B cell (primary cell): ENCODE measurements at regions not wholly inside any gene's neighbourhood (a gene's known extent, or its start where the extent isn't known, plus 50 kb on each side); places are given as distances from the start of the nearest gene placed in this dataset.

Source experiments
- ATAC-seq: fragments of 200-7000 bp; cut with Tn5 transposase; one replicate; pipeline ENCODE4 v1.10.0; 2021; ENCODE audit warnings: low read depth, mild to moderate bottlenecking, moderate number of reproducible peaks, moderate library complexity
- CTCF ChIA-PET: fragments of 350-600 bp; sonication (Branson Sonifier 250); formaldehyde crosslinking; loops from one replicate; lab custom pipeline; 2021; ENCODE audit warnings: antibody characterized with exemption, inconsistent platforms; lab: Charles Lee
- POLR2A ChIA-PET: fragments of 350-600 bp; sonication (Branson Sonifier 250); formaldehyde crosslinking; loops from one replicate; lab custom pipeline; 2021; ENCODE audit warnings: antibody characterized with exemption; lab: Charles Lee
- DNase-seq: peaks from one replicate; pipeline ENCODE4 v3.0.0; 2013
- H2AFZ ChIP-seq: 2 replicates; pipeline ENCODE4 v1.6.1; 2012; ENCODE audit warnings: mild to moderate bottlenecking, low read depth, low read length; ENCODE audit not compliant: insufficient read depth, poor library complexity, severe bottlenecking
- H3K27ac ChIP-seq, 2 donors: 1 replicate in 1 of 2; 2 replicates in 1 of 2; pipeline ENCODE4 v1.5.1; 2012 to 2013; ENCODE audit warnings: low read length in 2 of 2, mild to moderate bottlenecking in 2 of 2, moderate library complexity in 1 of 2
- H3K27me3 ChIP-seq, 4 experiments: fragments of 200-600 bp in 1 of 4; sonication (generic) in 1 of 4; replicated peaks in 1 of 4; 1 replicate in 2 of 4; 2 replicates in 2 of 4; pipeline versions ENCODE4 v1.6.1 to v1.7.0; 2013 to 2016; ENCODE audit warnings: low read length in 3 of 4, mild to moderate bottlenecking in 2 of 4, mixed read lengths in 1 of 4, moderate library complexity in 1 of 4; ENCODE audit not compliant: insufficient read depth in 4 of 4, control insufficient read depth in 3 of 4; ENCODE audit errors: control extremely low read depth in 1 of 4
- H3K36me3 ChIP-seq, 2 experiments: replicated peaks in 1 of 2; 1 replicate in 1 of 2; 2 replicates in 1 of 2; pipeline versions ENCODE4 v1.6.1 to v1.7.1; 2013; ENCODE audit warnings: low read length in 1 of 2; ENCODE audit not compliant: insufficient read depth in 2 of 2, control insufficient read depth in 1 of 2; ENCODE audit errors: control extremely low read depth in 1 of 2, extremely low read depth in 1 of 2
- H3K4me1 ChIP-seq, 2 donors: fragments of 200-600 bp in 1 of 2; sonication (generic) in 1 of 2; 1 replicate in 1 of 2; 2 replicates in 1 of 2; pipeline versions ENCODE4 v1.5.1 to v1.6.1; 2013 to 2017; ENCODE audit warnings: low read length in 2 of 2; ENCODE audit not compliant: control insufficient read depth in 2 of 2, insufficient read depth in 2 of 2
- H3K4me2 ChIP-seq: replicated peaks from 2 replicates; pipeline ENCODE3; 2012; ENCODE audit warnings: mild to moderate bottlenecking, low read depth, low read length; ENCODE audit not compliant: poor library complexity, severe bottlenecking
- H3K4me3 ChIP-seq, 5 experiments: fragments of 200-600 bp in 1 of 5; sonication (generic) in 1 of 5; 1 replicate in 3 of 5; 2 replicates in 2 of 5; pipeline versions ENCODE4 v1.5.1 to v1.7.0; 2011 to 2016; ENCODE audit warnings: low read length in 4 of 5, mild to moderate bottlenecking in 4 of 5, low read depth in 2 of 5, control low read depth in 1 of 5, moderate library complexity in 1 of 5; ENCODE audit not compliant: insufficient read depth in 1 of 5; ENCODE audit errors: control extremely low read depth in 1 of 5, extremely low read depth in 1 of 5
- H3K79me2 ChIP-seq: fragments of 200-600 bp; sonication (generic); one replicate; pipeline ENCODE4 v1.6.0; 2016; ENCODE audit warnings: low read length; ENCODE audit not compliant: control insufficient read depth, insufficient read depth
- H3K9ac ChIP-seq: fragments of 200-600 bp; sonication (generic); 2 replicates; pipeline ENCODE4 v1.6.1; 2017; ENCODE audit warnings: mild to moderate bottlenecking, low read length, moderate library complexity
- H3K9me3 ChIP-seq, 3 donors: one replicate each; pipeline versions ENCODE4 v1.6.1 to v1.7.1; 2013; ENCODE audit warnings: low read length in 2 of 3; ENCODE audit not compliant: control insufficient read depth in 2 of 3, insufficient read depth in 1 of 3; ENCODE audit errors: control extremely low read depth in 1 of 3
- H4K20me1 ChIP-seq: 2 replicates; pipeline ENCODE4 v1.6.0; 2012; ENCODE audit warnings: mild to moderate bottlenecking, low read length; ENCODE audit not compliant: insufficient read depth, control insufficient read depth, poor library complexity, severe bottlenecking
- H3K27ac Mint-ChIP-seq: one replicate; pipeline ENCODE4 v1.8.0; 2021; ENCODE audit warnings: mixed read lengths
- H3K27me3 Mint-ChIP-seq: one replicate; pipeline ENCODE4 v1.8.0; 2021; ENCODE audit warnings: mixed read lengths
- H3K4me1 Mint-ChIP-seq: one replicate; pipeline ENCODE4 v1.8.0; 2021; ENCODE audit warnings: mixed read lengths
- H3K4me3 Mint-ChIP-seq: one replicate; pipeline ENCODE4 v1.8.0; 2021; ENCODE audit warnings: mixed read lengths
- H3K9me3 Mint-ChIP-seq: one replicate; pipeline ENCODE4 v1.8.0; 2022; ENCODE audit warnings: mixed read lengths; ENCODE audit not compliant: insufficient read depth
- EZH2 ChIP-seq: IDR thresholded peaks from 2 replicates; pipeline ENCODE4 v1.6.1; 2012; ENCODE audit warnings: borderline replicate concordance, low read depth, mild to moderate bottlenecking, moderate library complexity, low read length; ENCODE audit not compliant: insufficient read depth, poor library complexity, severe bottlenecking
- WGBS: methylation state at CpG from one replicate; pipeline ENCODE4 v1.1.5; 2013; ENCODE audit warnings: missing lambda C conversion rate; ENCODE audit not compliant: insufficient coverage; 5-methylcytosine and 5-hydroxymethylcytosine counted together
- intact Hi-C: fragments of 100-400 bp; cut with micrococcal nuclease; formaldehyde crosslinking; loops from one replicate; pipeline ENCODE4 v1.10.0; 2022
- TF ChIP-seq, protein P1 (sequence below): fragments of 200-600 bp; IDR thresholded peaks from one replicate; pipeline ENCODE4 v1.8.0; 2022; ENCODE audit warnings: antibody characterized with exemption, mild to moderate bottlenecking

DNA sequence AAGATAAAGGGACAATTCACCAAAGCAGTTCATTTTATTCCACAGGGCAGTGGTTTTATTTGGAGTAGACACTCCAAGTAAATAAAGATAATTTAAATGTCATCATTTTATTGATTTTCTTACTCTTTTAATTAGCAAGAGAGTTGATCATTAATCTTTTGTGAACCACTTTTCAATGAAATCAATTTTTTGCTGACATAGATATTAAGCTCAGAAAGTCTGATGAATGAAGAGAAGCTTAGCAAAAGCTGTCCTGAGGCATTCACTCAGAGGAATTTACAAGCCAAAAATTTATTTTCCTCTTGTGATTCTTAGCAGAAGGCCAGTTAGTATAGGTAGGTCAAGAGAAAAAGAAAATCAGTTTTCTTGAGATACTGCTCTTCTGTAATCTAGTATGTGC is 618.0 kb downstream of the CCER1 start:
- H3K27me3 Mint-ChIP-seq, result peaks cover 5% of the 10 kb centered on the region
- ChIA-PET POLR2A (interaction anchor here (0.5 kb wide), 1 partner anchor 18 kb away, joined by 4 read pairs; no protein-coding TSS in a partner anchor), CTCF (no interaction called here)
- no peak overlapping the region for H3K27ac Mint-ChIP-seq
- ATAC-seq, result no peak
- no peaks in the 10 kb centered on the region for H3K9me3 Mint-ChIP-seq
- no peak overlapping the region for H3K4me3 Mint-ChIP-seq
- Histone ChIP-seq H3K9ac (no peak overlapping the region), H3K4me3 (no peak overlapping the region), H3K27ac (no peak overlapping the region), H3K36me3 (no peaks in the 10 kb centered on the region), H4K20me1 (no peaks in the 10 kb centered on the region), H3K79me2 (no peaks in the 10 kb centered on the region), H3K9me3 (peaks cover 0 to 2% (median 0%) of the 10 kb centered on the region in 3 donors), H3K4me1 (no peaks in the 10 kb centered on the region), H3K27me3 (no peaks in the 10 kb centered on the region), H3K4me2 (no peak overlapping the region), H2AFZ (no peak overlapping the region)
- intact Hi-C loops, result loop anchor here (10.0 kb wide), 1 partner anchor 792 kb away; no protein-coding TSS in a partner anchor
- H3K4me1 Mint-ChIP-seq, result no peaks in the 10 kb centered on the region
- TF ChIP-seq, protein P1, sequence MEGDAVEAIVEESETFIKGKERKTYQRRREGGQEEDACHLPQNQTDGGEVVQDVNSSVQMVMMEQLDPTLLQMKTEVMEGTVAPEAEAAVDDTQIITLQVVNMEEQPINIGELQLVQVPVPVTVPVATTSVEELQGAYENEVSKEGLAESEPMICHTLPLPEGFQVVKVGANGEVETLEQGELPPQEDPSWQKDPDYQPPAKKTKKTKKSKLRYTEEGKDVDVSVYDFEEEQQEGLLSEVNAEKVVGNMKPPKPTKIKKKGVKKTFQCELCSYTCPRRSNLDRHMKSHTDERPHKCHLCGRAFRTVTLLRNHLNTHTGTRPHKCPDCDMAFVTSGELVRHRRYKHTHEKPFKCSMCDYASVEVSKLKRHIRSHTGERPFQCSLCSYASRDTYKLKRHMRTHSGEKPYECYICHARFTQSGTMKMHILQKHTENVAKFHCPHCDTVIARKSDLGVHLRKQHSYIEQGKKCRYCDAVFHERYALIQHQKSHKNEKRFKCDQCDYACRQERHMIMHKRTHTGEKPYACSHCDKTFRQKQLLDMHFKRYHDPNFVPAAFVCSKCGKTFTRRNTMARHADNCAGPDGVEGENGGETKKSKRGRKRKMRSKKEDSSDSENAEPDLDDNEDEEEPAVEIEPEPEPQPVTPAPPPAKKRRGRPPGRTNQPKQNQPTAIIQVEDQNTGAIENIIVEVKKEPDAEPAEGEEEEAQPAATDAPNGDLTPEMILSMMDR, result no peak
- DNase-seq, result no peak

DNA sequence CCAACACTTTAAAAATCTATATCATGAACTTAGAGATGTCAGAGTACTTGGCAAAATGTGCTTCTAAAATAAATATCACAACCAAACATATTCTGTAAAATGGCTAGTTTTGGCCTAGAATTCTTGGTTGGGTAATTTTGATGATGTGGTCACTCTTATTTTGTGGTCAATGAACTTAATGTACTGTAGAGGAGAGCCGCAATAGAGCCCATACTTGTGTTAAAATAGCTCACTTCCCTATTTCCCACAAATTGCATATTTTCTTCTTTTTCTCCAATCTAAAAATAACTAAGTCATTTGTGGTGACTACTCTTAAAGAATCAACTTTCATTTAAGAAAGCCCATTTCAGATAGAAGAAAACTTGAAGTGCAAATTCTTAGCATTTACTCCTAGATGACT is 619.4 kb downstream of the CCER1 start:
- H3K4me2 ChIP-seq, result no peak overlapping the region
- H4K20me1 ChIP-seq, result no peaks in the 10 kb centered on the region
- H3K9ac ChIP-seq, result no peak overlapping the region
- TF ChIP-seq, protein P1, result no peak
- TF ChIP-seq EZH2, result no peak
- WGBS, result no CpG with 5 or more reads among the region's 1 CpG
- ATAC-seq, result no peak
- H3K4me1 ChIP-seq, result no peaks in the 10 kb centered on the region
- Mint-ChIP-seq H3K27me3 (peaks cover 4% of the 10 kb centered on the region), H3K27ac (no peak overlapping the region), H3K4me1 (no peaks in the 10 kb centered on the region), H3K4me3 (no peak overlapping the region), H3K9me3 (no peaks in the 10 kb centered on the region)
- intact Hi-C loops, result loop anchor here (10.0 kb wide), 1 partner anchor 791 kb away; no protein-coding TSS in a partner anchor
- H3K4me3 ChIP-seq, result no peak overlapping the region
- no peaks in the 10 kb centered on the region for H3K36me3 ChIP-seq
- no peaks in the 10 kb centered on the region for H3K79me2 ChIP-seq
- CTCF ChIA-PET, result no interaction called here
- H3K27ac ChIP-seq, result no peak overlapping the region
- DNase-seq, result no peak
- peaks cover 0 to 2% (median 0%) of the 10 kb centered on the region in 3 donors for H3K9me3 ChIP-seq
- H3K27me3 ChIP-seq, result no peaks in the 10 kb centered on the region
- no peak overlapping the region for H2AFZ ChIP-seq
- POLR2A ChIA-PET, result no interaction called here
